GM21737 (cell line): ENCODE measurements at regions not wholly inside any gene's neighbourhood (a gene's known extent, or its start where the extent isn't known, plus 50 kb on each side); places are given as distances from the start of the nearest gene placed in this dataset.
"Not testable (repeated sequence)": the region's sequence is repeated elsewhere in the genome, so short reads cannot be mapped to it uniquely, and the experiment has no call there.

Experiments
- ATAC-seq: cut with Tn5 transposase; IDR thresholded peaks from one replicate; pipeline ENCODE4 v1.9.1; 2021; ENCODE audit warnings: mild to moderate bottlenecking, moderate library complexity; ENCODE audit not compliant: unreplicated experiment

DNA sequence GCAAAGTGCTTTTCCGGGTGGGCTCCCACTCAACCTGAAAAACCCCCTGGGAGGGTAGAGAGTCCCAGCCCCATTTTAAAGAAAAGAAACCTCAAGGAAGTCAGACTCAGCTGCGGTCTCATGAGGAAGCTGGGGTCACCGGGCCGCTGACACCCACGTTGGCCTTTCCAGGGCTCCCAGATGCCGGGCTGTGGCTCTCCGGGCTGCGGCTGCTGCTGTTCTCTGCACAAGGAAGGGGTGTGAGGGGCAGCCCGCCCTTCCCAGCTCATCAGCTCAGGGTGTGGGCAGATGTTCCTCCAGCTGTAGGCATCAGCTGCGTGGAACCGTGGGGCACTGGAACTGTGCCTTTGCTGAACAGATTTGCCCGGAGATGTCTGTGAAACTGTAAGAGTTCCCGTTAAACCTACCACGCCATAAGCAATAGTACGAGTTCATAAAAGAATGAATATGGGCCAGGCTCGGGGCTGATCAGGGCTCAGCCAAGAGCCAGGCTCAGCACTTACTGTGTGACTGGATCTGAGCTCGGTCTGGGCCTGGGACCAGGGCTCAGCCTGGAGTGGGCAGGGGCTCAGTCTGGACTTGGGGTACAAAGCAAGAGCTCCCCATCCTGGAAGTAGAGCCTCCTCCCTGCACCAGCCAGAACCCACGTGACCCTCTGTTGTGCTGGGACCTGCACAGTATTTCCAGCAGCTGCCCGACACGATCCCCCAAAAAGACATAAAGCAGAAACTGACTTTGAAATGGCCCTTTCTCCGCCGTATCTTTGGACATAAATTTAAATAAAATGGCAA lies 130.2 kb upstream of the PPP1R26 start:
- no peak for ATAC-seq

DNA sequence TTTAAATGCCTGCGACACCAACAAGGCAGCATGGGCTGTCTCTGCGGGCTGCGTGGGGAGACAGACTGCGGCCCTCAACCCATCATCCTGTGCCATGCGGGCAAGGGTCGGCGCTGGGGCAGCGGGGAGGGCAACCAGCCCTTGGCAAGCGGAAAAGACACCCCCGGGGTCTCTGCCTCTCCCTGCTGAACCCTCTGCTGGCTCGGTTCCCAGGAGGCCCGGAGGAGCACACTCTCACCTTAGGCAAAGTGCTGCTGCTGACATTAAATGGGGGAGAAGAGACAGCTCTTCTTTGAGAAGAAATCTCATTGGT lies 129.6 kb upstream of the PPP1R26 start:
- ATAC-seq: no peak

DNA sequence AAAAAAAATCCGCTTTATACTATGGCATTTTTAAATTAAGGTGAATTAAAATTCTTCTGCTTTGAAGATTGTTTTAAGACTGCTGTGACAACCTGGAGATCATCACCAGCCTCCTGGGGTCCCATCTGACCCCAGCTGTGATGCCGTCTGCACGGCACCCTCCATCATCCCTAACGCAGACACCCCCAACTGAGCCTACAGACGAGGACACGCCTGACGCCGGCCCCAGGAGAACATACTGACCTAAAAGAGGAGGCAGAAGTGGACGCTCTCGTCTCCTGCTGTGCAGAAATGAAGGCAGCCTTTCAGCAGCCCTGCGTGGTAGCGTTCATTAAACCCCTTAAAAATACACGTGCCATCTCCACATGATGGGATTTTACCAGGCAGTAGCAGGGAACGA lies 125.6 kb upstream of the PPP1R26 start:
- no peak for ATAC-seq

DNA sequence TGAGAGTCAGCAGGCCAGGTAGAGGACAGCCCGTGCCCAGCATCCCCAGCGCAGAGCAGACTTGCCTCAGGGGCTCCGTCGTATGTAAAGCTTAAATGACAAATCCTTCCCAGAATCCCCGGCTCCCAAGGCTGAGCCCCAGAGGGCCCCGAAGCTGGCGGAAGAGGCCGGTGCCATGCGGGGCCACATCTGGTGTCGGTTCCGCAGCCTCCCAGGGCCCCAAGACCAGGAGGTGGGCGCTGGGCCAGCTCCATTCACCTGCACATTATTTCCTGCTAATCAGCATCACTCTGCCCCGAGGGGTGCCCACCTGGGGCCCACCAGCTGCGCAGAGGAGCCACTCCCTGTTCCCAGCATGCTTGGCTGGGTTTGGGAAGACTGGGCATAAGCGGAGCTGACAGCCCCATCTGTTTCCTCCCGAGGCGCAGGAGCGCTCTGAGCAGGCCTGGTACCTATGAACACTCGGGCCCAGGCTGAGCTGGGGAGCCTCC lies 124.0 kb upstream of the PPP1R26 start:
- no peak for ATAC-seq

DNA sequence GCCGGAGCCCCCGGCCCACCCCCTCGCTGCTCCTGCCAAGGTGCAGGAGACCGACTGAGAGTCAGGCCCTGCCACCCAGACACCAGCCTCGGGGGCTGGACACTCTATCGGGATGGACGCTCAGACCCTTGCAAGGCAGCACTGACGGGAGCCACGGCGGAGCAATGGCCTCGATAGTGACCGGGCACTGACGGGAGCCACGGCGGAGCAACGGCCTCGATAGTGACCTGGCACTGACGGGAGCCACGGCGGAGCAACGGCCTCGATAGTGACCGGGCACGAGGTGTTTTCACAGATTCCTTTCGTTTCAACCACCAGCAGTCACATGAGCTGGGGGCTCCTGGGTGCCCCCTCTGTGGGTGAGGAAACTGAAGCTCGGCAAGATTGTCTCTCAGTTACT lies 123.6 kb upstream of the PPP1R26 start:
- no peak for ATAC-seq

DNA sequence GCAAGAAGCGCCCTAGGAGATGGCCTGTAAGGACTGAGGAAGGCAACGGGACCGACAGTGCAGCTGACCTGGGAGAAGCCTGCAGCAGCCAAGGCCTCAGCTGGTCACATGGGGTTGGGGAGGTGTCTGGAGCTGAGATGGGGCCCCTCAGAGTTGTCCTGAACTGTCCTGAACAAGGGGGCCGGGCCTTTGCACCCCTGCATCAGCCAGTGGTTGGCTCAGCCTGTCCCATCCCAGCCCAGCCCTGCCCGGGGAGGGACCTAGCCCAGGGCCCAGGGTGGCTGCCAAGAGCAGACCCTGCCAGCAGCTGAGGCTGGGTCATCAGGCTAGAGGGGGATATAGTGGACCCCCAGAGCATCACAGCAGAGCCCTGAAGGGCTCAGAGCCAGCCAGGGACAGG lies 122.8 kb upstream of the PPP1R26 start:
- no peak for ATAC-seq

DNA sequence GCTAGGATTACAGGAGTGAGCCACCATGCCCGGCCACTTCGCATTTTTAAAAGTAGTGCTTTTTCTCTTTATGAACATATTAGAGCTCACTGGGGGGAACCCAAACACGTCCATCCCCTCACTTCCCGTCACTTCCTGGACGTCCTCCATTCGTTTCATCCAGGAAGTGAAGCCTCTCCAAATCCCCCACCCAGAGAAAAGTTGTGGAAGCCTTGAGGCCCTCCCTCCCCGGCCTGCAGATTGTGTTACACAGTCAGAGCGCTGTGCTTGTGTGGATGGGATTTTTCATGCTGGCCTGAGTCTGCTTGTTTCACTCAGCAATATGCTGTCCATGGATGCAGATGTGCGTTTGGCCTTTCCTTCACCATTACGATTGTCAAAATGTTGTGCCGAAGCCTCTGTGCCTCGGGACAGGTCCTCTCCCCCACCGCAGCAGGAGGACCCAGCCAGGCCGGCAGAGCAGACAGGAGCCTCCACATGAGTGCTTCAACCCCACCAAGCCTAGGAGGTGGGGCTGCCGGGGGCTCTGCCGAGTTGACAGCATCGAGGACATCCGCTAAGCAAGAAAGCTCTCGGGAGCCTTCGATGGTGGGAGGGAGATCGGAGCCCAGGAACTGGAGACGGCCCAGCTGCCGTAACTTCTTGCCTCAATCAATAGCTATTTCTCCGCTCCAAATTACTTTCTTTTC lies 121.6 kb upstream of the PPP1R26 start:
- ATAC-seq: no peak

DNA sequence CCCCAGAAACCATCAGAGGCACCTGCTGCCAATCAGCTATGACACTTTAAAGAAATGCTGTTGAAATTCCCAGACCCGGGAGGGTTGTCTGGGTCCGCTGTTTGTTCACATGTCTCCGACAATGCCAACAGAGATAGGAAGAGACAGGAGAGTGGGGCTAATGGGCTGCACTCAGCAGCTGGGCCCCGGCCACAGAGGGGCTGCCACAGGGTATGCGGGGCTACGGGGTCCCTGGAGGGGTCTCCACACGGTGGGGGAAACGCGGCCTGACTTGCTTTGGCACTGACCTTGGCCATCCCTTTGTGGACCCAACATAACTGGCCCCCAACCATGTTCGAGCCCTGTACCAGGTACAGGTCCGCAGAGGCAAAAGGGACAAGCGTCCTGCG lies 121.0 kb upstream of the PPP1R26 start:
- ATAC-seq: no peak

DNA sequence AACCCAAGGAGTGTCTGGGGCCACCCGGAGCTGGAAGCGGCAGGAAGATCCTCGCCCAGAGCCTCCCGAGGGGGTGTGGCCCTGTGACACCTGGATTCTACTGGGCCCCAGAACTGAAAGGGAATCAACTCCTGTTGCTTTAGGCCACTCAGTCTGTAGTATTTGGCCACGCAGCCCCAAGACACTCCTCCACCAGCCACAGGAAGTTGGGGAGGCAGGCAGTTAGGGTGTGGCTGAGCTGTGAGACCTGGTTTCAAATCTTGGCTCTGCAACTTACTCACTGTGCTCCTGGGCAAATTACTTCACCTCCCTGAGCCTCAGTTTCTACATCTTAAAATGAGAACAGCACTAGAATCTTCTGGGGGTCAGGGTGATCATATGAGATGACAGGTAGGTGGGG lies 119.8 kb upstream of the PPP1R26 start:
- ATAC-seq: no peak

DNA sequence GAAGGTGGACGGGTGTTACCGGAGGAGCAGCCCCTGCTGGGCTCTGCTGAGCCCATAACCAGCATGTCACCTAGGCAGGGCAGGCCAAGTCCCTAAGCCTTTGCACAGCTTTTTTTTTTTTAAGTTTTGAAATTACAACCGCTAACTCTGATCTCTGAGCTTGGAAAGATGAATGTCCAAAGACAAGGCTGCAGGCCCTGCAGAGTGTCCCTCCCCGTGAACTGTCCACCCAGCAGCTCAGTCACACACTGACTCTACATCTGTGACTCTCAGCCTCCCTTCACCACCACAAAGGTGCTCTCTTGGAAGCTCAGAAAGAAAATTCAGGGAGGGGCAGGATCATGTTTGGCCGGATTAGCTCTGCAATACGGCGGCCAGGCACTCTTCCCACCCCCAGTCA lies 119.0 kb upstream of the PPP1R26 start:
- ATAC-seq: no peak

DNA sequence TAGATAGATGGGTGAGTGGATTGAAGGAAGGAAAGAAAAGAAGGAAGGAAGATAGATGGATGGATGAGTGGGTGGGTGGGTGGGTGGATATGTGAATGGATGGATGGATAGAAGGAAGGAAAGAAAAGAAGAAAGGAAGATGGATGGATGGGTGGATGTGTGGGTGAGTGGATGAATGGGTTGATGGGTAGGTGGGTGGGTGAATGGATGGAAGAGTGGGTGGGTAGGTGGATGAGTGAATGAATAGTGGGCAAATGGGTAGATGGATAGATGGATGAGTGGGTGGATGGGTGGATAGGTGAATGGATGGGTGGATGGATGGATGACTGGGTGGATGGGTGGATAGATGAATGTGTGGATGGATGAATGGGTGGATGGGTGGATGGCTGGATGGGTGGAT lies 117.9 kb upstream of the PPP1R26 start:
- ATAC-seq: not testable (repeated sequence)

DNA sequence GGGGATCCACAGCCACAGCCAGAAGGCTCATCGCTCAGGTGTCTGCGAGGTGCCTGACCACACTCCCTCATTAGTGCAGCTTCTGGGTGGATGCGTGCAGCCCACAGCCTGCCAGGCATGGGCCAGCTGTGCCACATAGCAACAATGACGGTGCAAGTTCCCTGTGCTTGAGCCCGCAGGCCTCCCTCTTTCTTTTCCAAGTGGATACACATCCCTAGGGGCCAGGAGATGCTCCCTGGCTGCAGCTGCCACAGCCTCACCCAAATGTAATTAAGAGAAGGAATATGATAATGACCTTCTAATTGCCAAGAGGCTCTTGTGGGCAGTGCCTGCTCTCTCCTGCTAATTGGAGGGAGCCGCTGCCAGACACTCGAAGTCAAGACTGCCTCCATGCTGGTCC lies 116.0 kb upstream of the PPP1R26 start:
- ATAC-seq: no peak

DNA sequence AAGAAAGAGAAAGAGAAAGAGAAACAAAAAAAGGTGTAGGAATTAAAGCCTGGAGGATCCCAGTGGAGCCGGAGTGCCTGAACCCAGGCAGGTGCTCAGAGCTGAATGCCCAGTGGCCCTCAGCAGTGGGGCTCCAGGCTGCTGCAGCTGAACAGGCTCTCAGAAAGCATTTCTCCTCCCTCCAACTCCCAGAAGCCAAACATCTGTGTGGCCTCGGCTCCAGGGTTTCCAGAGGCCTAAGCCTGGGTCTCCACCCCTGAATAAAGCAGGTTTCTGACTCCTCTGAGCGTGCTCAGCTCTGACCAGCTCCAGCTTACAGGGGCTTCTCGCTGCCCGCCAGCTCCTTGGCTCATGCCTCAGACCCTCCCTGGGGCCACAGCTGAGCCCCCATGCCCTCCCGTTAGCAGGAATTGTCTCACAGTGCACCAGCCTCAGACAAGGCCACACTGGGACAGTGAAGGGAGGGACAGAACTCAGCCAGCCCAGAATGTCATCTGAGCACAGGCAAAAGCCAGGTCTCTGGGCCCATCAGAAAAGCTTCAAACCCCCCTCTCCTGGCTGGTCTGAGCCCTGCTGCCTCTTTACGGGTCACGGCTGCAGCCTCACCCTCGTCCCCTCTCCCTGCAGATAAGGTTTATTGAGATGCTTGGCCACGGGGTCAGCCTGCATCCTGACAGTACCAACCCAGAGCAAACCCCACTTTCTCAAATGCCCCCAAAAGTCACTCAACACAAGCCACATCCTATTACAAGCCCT lies 114.4 kb upstream of the PPP1R26 start:
- no peak for ATAC-seq

DNA sequence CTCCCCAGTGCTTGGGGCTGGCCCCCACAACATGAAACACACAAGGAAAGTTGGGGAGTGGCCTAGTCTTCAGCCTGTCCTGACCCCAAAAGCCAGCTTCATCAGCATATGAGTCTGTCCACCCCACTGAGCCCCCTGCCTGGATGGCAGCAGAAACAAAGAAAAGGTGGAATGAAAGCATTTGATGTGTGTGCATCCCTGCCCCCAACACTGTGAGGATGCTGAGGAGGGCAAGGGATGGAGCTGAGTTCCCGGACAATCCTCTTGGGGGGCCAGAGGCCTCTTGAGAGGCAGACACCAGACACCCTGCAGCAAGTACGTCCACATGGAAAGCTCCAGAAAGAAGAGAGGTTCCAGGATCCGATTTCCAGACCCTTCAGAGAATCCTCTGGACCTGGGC lies 113.5 kb upstream of the PPP1R26 start:
- no peak for ATAC-seq

DNA sequence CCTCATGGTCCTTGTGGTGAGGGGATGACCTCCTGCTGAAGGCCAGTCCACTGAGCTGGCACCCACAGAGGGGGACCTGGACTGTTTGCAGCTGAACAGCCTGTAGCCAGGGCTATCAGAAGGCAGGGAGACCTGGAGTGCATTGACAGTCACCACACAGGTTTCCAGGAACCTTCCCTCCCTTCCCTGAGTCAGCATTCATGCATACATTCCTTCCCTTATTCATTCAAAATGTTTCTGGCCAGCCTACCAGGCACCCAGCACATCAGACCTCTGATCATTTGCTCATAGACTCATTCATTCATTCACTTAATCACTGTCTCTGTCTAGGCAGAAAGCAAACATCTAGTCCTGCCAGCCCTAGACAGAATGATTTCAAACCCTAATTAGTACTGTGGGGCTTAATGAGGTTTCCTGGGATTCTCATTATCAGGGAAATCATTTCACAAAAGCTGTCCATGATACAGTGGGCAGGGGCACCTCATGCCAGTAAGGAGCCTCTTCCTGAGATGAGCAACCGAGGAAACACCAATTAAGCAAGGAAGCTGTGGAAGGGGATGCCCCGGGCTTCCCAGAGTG lies 110.1 kb upstream of the PPP1R26 start:
- ATAC-seq: no peak

DNA sequence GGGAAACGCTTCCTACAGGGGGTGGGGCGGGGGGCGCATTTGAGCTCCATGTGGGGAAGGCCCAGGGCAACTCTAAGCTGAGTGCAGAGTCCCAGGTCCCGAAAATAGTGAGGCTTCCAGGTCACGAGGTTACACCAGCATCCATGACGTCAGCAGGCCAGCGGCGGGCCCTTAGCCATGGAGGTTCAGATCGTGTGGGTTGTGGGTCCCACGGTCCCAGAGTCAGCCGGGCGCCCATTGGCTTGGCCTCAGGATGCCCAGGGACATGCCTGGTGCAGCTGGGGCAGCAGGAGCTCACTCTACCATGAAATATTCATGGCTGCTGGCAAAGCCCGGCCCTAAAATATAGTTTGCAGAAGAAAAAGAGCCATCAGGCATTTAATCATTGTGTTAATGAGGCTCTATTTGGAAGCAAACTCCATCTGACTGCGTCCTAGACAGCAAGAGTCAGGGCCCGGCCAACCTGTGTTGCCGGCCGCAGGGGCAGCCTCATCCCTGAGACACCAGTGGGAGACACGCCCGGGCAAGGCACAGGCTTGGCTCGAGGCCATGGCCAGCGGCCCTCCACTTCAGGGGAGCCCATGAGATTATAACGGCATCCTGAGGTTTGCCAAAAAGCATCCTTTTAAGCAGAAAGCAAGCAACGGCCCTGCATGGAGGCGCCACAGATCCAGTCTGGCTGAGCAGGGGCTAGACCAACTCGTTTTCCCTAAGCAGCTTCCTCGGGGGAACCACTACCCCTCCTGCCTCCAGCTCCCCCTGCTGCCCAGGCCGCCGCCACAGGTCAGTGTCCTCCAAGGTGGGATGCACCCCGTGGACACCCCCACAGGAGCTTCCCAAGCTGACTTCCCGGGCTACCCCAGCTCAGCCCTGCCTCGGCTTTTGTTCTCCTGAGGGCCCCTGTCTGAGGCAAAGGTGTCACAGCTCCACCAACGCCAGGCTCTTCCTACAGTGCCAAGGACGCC lies 108.9 kb upstream of the PPP1R26 start:
- no peak for ATAC-seq

DNA sequence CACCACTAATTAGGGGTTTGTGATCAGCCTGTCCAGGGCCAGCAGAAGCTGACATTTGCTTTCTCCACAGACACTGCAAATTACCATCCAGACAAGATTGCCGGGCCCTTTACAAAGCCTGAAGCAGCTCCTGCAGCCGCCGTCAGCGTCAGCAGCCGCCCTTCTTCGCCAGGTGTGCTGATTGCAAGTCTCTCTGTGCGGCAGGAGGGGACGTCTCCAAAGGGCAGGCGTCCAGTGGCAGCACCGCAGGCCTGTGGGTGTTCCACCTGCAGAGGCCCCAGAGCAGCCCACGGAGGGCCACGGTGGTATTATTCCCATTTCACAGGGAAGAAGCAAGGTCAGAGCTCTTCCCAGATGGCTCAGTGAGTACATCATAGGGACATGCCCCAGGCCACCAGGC lies 108.0 kb upstream of the PPP1R26 start:
- ATAC-seq: no peak

DNA sequence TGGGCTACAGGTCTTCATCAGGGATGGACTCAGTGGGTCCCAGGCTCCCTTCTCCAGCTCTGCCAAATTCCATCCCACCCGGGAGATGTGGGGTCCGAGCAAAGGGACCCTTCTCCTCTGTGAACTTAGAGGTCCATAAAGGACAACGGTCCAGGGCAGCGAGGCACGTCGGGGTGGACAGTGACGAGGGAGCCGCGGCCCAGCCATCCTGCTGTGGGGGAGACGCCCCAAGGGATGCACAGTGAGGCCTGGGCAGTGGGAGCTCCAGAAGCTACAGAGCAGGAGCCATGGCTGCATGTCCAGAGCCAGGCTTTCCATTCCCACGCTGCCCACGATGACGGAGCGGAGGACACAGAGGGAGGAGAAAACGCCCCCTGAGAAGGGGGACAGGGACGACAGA lies 107.5 kb upstream of the PPP1R26 start:
- ATAC-seq: no peak

DNA sequence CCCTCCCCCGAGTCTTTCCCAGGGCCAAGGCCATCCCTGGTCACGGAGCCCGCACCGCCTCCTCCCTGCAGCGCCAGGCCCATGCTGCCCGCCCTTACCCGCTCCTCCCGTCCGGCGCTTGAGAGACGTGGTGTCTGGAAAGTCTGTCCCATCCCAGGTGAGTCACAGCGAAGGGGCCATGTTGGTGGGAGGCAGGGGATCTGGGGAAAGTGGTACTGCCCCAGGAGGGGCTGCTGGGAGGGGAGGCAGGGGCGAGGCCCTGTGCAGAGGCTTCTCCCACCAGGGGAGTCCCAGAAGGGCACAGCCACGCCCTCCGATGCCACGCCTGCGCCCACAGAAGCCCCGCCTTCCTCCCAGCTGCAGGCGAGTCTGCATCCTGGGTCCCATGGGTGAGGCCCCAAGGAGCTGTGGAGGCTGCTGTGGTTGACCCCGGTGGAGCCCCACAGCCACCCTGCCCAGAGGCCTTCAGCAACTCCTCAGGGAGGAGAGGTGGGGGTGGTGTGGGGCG lies 107.0 kb upstream of the PPP1R26 start:
- ATAC-seq: no peak

DNA sequence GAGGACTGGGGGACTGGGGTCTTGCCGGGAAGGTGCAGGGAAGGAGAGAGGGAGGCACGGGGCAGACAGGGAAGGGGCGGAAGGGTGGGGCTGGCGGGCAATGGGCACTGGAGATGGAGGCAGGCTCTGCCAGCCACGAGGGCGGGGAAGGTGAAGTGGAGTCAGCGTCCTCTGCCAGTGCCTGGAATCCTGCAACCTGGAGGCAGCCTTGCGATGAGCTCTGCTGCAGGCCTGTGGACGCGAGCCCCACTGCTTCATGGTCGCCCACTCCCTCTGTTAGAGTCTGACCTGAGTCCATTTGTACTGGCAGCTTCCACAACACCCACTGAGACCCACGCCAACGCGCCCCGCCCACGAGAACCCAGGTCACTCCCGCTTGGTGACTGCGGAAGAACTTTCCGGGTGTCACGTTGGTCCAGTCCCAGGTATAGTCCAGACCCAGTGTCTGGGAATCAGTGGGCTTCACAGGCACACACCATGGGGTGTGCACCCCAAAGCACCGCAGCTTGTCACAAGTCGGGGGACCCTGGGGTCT lies 106.4 kb upstream of the PPP1R26 start:
- no peak for ATAC-seq
